GM23338 (cell line): ENCODE measurements at regions not wholly inside any gene's neighbourhood (a gene's known extent, or its start where the extent isn't known, plus 50 kb on each side); places are given as distances from the start of the nearest gene placed in this dataset.

ENCODE experiments used
- ATAC-seq: fragments of 200-7000 bp; cut with Tn5 transposase; 3 replicates; pipeline ENCODE4 v1.9.1; 2020
- DNase-seq: peaks from one replicate; pipeline ENCODE4 v3.0.0-alpha.2; 2015; ENCODE audit warnings: low spot score
- H2AFZ ChIP-seq: fragments of 200-600 bp; sonication (generic); 2 replicates; pipeline ENCODE4 v1.8.0; 2016; ENCODE audit warnings: antibody characterized with exemption, mild to moderate bottlenecking, moderate library complexity
- H3F3A ChIP-seq: fragments of 200-600 bp; sonication (generic); replicated peaks from 2 replicates; pipeline ENCODE4 v1.8.0; 2017; ENCODE audit warnings: antibody characterized with exemption, mixed run types, low read depth
- H3K27ac ChIP-seq: fragments of 200-600 bp; sonication (generic); 2 replicates; pipeline ENCODE4 v1.6.1; 2016; ENCODE audit warnings: low read depth
- H3K27me3 ChIP-seq: fragments of 200-600 bp; sonication (generic); 2 replicates; pipeline ENCODE4 v1.8.0; 2016; ENCODE audit warnings: mild to moderate bottlenecking, mixed run types, moderate library complexity; ENCODE audit not compliant: insufficient read depth
- H3K36me3 ChIP-seq: fragments of 200-600 bp; sonication (generic); 2 replicates; pipeline ENCODE4 v1.8.0; 2016; ENCODE audit warnings: mild to moderate bottlenecking; ENCODE audit not compliant: insufficient read depth
- H3K4me1 ChIP-seq: fragments of 200-600 bp; sonication (generic); 2 replicates; pipeline ENCODE4 v1.8.0; 2016; ENCODE audit warnings: mild to moderate bottlenecking, moderate library complexity; ENCODE audit not compliant: insufficient read depth
- H3K4me2 ChIP-seq: fragments of 200-600 bp; sonication (generic); 2 replicates; pipeline ENCODE4 v1.7.1; 2017; ENCODE audit warnings: mixed run types
- H3K4me3 ChIP-seq: fragments of 200-600 bp; sonication (generic); 2 replicates; pipeline ENCODE4 v1.6.1; 2016; ENCODE audit warnings: mixed run types
- H3K79me2 ChIP-seq: fragments of 200-600 bp; sonication (generic); replicated peaks from 2 replicates; pipeline ENCODE4 v1.8.0; 2017; ENCODE audit warnings: mild to moderate bottlenecking; ENCODE audit not compliant: insufficient read depth
- H3K9me2 ChIP-seq: fragments of 200-600 bp; sonication (generic); 2 replicates; pipeline ENCODE4 v1.8.0; 2017; ENCODE audit not compliant: insufficient read depth
- H4K20me1 ChIP-seq: fragments of 200-600 bp; sonication (generic); replicated peaks from 2 replicates; pipeline ENCODE4 v1.8.0; 2017; ENCODE audit warnings: mild to moderate bottlenecking; ENCODE audit not compliant: insufficient read depth
- H3K27ac Mint-ChIP-seq: 2 replicates; pipeline ENCODE4 v1.8.0; 2020; ENCODE audit warnings: inconsistent platforms, mild to moderate bottlenecking, moderate library complexity, mixed read lengths
- H3K27me3 Mint-ChIP-seq: 3 replicates; pipeline ENCODE4 v1.8.0; 2022; ENCODE audit warnings: low read depth, mild to moderate bottlenecking, moderate library complexity, mixed read lengths, inconsistent platforms; ENCODE audit not compliant: insufficient read depth, poor library complexity
- H3K36me3 Mint-ChIP-seq: 3 replicates; pipeline ENCODE4 v1.8.0; 2021; ENCODE audit warnings: low read depth, mild to moderate bottlenecking, inconsistent platforms, moderate library complexity, mixed read lengths
- H3K4me1 Mint-ChIP-seq: 3 replicates; pipeline ENCODE4 v1.8.0; 2020; ENCODE audit warnings: mild to moderate bottlenecking, inconsistent platforms, mixed read lengths
- H3K4me3 Mint-ChIP-seq: 3 replicates; pipeline ENCODE4 v1.8.0; 2021; ENCODE audit warnings: moderate library complexity, mild to moderate bottlenecking, inconsistent platforms, mixed read lengths
- H3K9me3 Mint-ChIP-seq: 3 replicates; pipeline ENCODE4 v1.8.0; 2020; ENCODE audit warnings: moderate library complexity, mild to moderate bottlenecking, inconsistent platforms, mixed read lengths
- CREB1 ChIP-seq: fragments of 250-450 bp; sonication (Bioruptor Pico); IDR thresholded peaks from 2 replicates; pipeline ENCODE4 v1.5.0; 2020; ENCODE audit warnings: low read depth, mild to moderate bottlenecking, moderate library complexity
- CTCF ChIP-seq, 2 experiments: fragments of 200-600 bp in 1 of 2; sonication (generic) in 1 of 2; conservative IDR thresholded peaks; 2 replicates each; pipeline versions ENCODE4 v1.5.1 to v1.6.1; 2016 to 2017; ENCODE audit warnings: antibody characterized with exemption in 2 of 2, low read depth in 2 of 2, mild to moderate bottlenecking in 2 of 2, moderate library complexity in 1 of 2
- EZH2 ChIP-seq: fragments of 200-600 bp; sonication (generic); IDR thresholded peaks from one replicate; pipeline ENCODE4 v1.8.0; 2017; ENCODE audit warnings: antibody characterized with exemption, mild to moderate bottlenecking, low read depth; ENCODE audit not compliant: unreplicated experiment
- EZH2phosphoT487 ChIP-seq: fragments of 200-600 bp; sonication (generic); IDR thresholded peaks from one replicate; pipeline ENCODE4 v1.8.1; 2018; ENCODE audit warnings: antibody characterized with exemption; ENCODE audit not compliant: unreplicated experiment
- JUNB ChIP-seq: IDR thresholded peaks from one replicate; pipeline ENCODE4 v1.6.1; 2016; ENCODE audit warnings: antibody characterized with exemption; ENCODE audit not compliant: unreplicated experiment
- NANOG ChIP-seq: IDR thresholded peaks from 2 replicates; pipeline ENCODE4 v1.6.1; 2016; ENCODE audit warnings: antibody characterized with exemption, borderline replicate concordance
- REST ChIP-seq: IDR thresholded peaks from one replicate; pipeline ENCODE4 v1.6.1; 2018; ENCODE audit warnings: antibody characterized with exemption; ENCODE audit not compliant: unreplicated experiment
- STAT1 ChIP-seq: IDR thresholded peaks from one replicate; pipeline ENCODE4 v1.6.1; 2016; ENCODE audit warnings: antibody characterized with exemption; ENCODE audit not compliant: unreplicated experiment
- ZNF114 ChIP-seq: fragments of 250-450 bp; sonication (Bioruptor Pico); IDR thresholded peaks from 2 replicates; pipeline ENCODE4 v1.5.0; 2020; ENCODE audit warnings: mild to moderate bottlenecking, moderate library complexity
- ZNF331 ChIP-seq: fragments of 250-450 bp; sonication (Bioruptor Pico); IDR thresholded peaks from 2 replicates; pipeline ENCODE4 v1.5.0; 2020; ENCODE audit warnings: low read depth, mild to moderate bottlenecking, moderate library complexity
- TF ChIP-seq, protein P1 (sequence below): fragments of 250-450 bp; sonication (Bioruptor Pico); IDR thresholded peaks from 2 replicates; pipeline ENCODE4 v1.5.0; 2020; ENCODE audit warnings: mild to moderate bottlenecking, moderate library complexity
- TF ChIP-seq, protein P2 (sequence below): IDR thresholded peaks from 2 replicates; pipeline ENCODE4 v1.6.1; 2016; ENCODE audit warnings: antibody characterized with exemption

DNA sequence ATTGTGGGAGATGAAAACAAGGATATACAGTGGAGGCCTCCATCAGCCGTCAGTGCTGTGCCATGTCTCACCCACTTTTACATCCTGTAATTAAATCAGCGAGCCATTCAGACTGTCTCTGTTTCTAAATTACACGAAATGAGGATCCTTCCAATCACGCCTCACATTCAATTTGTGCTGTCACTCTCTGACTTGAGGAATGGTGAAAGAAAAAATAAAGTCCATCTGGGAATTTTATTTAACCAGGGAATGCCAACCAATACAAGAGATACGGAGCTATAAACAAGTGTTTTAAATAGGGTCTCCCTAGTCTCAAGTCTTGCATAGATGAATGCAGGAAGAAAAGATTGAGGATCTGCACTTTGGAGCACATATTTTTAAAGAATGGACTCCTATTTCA lies 72.8 kb downstream of the CMPK2 start:
- Histone ChIP-seq H3K4me3 (no peak overlapping the region), H3K79me2 (no peaks in the 10 kb centered on the region), H4K20me1 (no peaks in the 10 kb centered on the region), H3K4me1 (no peaks in the 10 kb centered on the region), H2AFZ (no peak overlapping the region), H3K9me2 (0 out of 2 replicates have a peak, but pooled peaks cover 8% of the 10 kb centered on the region), H3F3A (no peaks in the 10 kb centered on the region), H3K27me3 (no peaks in the 10 kb centered on the region), H3K4me2 (no peak overlapping the region), H3K27ac (no peak overlapping the region), H3K36me3 (no peaks in the 10 kb centered on the region)
- no peak overlapping the region for H3K27ac Mint-ChIP-seq
- H3K4me3 Mint-ChIP-seq: no peak overlapping the region
- DNase-seq: no peak
- H3K27me3 Mint-ChIP-seq: peaks cover 8% of the 10 kb centered on the region
- TF ChIP-seq JUNB (no peak), NANOG (no peak), EZH2 (no peak), ZNF114 (CRISPR knock-in tag) (no peak), ZNF331 (no peak), REST (no peak), CREB1 (CRISPR knock-in tag) (no peak), EZH2phosphoT487 (no peak), CTCF (conservative IDR thresholded peaks at IDR 0.05; ENCODE audit: low read depth in 2 of 2) (no peak), STAT1 (no peak)
- TF ChIP-seq, protein P1, sequence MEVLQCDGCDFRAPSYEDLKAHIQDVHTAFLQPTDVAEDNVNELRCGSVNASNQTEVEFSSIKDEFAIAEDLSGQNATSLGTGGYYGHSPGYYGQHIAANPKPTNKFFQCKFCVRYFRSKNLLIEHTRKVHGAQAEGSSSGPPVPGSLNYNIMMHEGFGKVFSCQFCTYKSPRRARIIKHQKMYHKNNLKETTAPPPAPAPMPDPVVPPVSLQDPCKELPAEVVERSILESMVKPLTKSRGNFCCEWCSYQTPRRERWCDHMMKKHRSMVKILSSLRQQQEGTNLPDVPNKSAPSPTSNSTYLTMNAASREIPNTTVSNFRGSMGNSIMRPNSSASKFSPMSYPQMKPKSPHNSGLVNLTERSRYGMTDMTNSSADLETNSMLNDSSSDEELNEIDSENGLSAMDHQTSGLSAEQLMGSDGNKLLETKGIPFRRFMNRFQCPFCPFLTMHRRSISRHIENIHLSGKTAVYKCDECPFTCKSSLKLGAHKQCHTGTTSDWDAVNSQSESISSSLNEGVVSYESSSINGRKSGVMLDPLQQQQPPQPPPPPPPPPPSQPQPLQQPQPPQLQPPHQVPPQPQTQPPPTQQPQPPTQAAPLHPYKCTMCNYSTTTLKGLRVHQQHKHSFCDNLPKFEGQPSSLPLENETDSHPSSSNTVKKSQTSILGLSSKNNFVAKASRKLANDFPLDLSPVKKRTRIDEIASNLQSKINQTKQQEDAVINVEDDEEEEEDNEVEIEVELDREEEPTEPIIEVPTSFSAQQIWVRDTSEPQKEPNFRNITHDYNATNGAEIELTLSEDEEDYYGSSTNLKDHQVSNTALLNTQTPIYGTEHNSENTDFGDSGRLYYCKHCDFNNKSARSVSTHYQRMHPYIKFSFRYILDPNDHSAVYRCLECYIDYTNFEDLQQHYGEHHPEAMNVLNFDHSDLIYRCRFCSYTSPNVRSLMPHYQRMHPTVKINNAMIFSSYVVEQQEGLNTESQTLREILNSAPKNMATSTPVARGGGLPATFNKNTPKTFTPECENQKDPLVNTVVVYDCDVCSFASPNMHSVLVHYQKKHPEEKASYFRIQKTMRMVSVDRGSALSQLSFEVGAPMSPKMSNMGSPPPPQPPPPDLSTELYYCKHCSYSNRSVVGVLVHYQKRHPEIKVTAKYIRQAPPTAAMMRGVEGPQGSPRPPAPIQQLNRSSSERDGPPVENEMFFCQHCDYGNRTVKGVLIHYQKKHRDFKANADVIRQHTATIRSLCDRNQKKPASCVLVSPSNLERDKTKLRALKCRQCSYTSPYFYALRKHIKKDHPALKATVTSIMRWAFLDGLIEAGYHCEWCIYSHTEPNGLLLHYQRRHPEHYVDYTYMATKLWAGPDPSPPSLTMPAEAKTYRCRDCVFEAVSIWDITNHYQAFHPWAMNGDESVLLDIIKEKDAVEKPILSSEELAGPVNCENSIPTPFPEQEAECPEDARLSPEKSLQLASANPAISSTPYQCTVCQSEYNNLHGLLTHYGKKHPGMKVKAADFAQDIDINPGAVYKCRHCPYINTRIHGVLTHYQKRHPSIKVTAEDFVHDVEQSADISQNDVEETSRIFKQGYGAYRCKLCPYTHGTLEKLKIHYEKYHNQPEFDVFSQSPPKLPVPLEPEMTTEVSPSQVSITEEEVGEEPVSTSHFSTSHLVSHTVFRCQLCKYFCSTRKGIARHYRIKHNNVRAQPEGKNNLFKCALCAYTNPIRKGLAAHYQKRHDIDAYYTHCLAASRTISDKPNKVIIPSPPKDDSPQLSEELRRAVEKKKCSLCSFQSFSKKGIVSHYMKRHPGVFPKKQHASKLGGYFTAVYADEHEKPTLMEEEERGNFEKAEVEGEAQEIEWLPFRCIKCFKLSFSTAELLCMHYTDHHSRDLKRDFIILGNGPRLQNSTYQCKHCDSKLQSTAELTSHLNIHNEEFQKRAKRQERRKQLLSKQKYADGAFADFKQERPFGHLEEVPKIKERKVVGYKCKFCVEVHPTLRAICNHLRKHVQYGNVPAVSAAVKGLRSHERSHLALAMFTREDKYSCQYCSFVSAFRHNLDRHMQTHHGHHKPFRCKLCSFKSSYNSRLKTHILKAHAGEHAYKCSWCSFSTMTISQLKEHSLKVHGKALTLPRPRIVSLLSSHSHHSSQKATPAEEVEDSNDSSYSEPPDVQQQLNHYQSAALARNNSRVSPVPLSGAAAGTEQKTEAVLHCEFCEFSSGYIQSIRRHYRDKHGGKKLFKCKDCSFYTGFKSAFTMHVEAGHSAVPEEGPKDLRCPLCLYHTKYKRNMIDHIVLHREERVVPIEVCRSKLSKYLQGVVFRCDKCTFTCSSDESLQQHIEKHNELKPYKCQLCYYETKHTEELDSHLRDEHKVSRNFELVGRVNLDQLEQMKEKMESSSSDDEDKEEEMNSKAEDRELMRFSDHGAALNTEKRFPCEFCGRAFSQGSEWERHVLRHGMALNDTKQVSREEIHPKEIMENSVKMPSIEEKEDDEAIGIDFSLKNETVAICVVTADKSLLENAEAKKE: no peak
- TF ChIP-seq, protein P2, sequence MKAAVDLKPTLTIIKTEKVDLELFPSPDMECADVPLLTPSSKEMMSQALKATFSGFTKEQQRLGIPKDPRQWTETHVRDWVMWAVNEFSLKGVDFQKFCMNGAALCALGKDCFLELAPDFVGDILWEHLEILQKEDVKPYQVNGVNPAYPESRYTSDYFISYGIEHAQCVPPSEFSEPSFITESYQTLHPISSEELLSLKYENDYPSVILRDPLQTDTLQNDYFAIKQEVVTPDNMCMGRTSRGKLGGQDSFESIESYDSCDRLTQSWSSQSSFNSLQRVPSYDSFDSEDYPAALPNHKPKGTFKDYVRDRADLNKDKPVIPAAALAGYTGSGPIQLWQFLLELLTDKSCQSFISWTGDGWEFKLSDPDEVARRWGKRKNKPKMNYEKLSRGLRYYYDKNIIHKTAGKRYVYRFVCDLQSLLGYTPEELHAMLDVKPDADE: no peak
- ATAC-seq: no peak
- peaks cover 2% of the 10 kb centered on the region; the same call in 2 of the 3 replicates for H3K36me3 Mint-ChIP-seq
- no peaks in the 10 kb centered on the region; the same call in 2 of the 3 replicates for H3K4me1 Mint-ChIP-seq
- peaks cover 44% of the 10 kb centered on the region for H3K9me3 Mint-ChIP-seq
